ENCODE measurements at regions not wholly inside any gene's neighbourhood (a gene's known extent, or its start where the extent isn't known, plus 50 kb on each side); places are given as distances from the start of the nearest gene placed in this dataset.

DNA sequence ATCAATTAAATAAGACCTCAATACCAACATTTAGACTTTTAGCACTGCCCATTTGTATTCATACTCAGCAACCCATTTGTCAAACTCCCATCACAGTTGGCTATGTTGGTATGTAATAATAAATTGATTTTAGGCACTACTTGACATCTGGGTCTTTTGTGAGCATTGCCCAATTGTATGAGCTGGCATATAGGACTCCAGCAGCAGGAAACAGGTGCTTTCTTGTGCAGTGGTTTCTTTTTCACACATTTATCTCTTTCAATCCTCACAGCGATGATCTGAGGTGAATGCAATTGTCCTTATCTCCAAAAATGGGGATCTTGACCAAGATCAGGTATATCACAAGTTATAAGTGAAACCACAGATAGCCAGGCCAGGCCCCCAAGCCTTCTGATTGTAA is 96.9 kb upstream of the OXGR1 start:
- H3K9ac ChIP-seq (ENCODE audit: insufficient read depth, low read length), result no peak overlapping the region

DNA sequence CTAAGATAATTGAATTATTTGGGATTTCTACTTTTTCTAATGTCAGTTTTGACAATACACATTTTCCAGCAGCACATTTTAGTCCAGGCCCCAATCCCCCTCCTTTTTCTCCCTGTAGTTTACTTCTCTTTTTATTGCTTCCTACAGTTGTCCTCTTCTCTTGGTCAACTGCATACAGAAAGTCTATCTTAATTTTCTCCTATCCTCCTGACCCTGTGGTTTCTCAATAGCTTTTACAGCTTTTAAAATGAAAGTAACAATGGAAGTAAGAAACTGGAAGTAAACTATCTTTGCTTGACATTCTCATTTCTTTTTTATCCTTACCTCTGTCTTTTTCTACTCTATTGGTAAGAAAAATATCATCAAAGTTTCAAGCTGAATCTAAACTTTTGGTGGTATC is 106.5 kb upstream of the OXGR1 start:
- no peaks in the 10 kb centered on the region for H3K9me3 ChIP-seq (ENCODE audit: control insufficient read depth, insufficient read depth, low read depth, low read length)

More for the DNA sequence above, 96.9 kb upstream of the OXGR1 start:
- Histone ChIP-seq H3K4me2 (ENCODE audit: extremely low read depth, insufficient read depth, low read length) (no peak overlapping the region), H3K79me2 (ENCODE audit: control insufficient read depth, insufficient read depth, low read length) (no peaks in the 10 kb centered on the region), H3K9me3 (ENCODE audit: control insufficient read depth, insufficient read depth, low read depth, low read length) (no peaks in the 10 kb centered on the region), H3K27me3 (ENCODE audit: control insufficient read depth, insufficient read depth, low read length) (no peaks in the 10 kb centered on the region), H3K27ac (ENCODE audit: insufficient read depth, low read length) (no peak overlapping the region), H3K4me3 (replicated peaks in 1 of 4; ENCODE audit: control extremely low read depth in 1 of 4, insufficient read depth in 1 of 4, low read depth in 3 of 4, low read length in 4 of 4) (no peak overlapping the region), H2AFZ (ENCODE audit: low read length) (no peak overlapping the region), H3K36me3 (ENCODE audit: control insufficient read depth, insufficient read depth, low read length) (no peaks in the 10 kb centered on the region), H3K4me1 (ENCODE audit: control insufficient read depth, extremely low read depth, insufficient read depth, low read length) (no peaks in the 10 kb centered on the region), H4K20me1 (ENCODE audit: control insufficient read depth, extremely low read depth, insufficient read depth, low read length) (no peaks in the 10 kb centered on the region)
- no peak for DNase-seq (ENCODE audit: low read depth in 2 of 2)
- no peak for TF ChIP-seq EZH2 (IDR thresholded peaks at IDR 0.05; ENCODE audit: low read length, missing control alignments)
- TF ChIP-seq, protein P1, sequence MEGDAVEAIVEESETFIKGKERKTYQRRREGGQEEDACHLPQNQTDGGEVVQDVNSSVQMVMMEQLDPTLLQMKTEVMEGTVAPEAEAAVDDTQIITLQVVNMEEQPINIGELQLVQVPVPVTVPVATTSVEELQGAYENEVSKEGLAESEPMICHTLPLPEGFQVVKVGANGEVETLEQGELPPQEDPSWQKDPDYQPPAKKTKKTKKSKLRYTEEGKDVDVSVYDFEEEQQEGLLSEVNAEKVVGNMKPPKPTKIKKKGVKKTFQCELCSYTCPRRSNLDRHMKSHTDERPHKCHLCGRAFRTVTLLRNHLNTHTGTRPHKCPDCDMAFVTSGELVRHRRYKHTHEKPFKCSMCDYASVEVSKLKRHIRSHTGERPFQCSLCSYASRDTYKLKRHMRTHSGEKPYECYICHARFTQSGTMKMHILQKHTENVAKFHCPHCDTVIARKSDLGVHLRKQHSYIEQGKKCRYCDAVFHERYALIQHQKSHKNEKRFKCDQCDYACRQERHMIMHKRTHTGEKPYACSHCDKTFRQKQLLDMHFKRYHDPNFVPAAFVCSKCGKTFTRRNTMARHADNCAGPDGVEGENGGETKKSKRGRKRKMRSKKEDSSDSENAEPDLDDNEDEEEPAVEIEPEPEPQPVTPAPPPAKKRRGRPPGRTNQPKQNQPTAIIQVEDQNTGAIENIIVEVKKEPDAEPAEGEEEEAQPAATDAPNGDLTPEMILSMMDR (conservative IDR thresholded peaks at IDR 0.05 in 1 of 2, IDR thresholded peaks at IDR 0.05 in 1 of 2; ENCODE audit: low read depth in 1 of 2, low read length in 2 of 2), result no peak

DNA sequence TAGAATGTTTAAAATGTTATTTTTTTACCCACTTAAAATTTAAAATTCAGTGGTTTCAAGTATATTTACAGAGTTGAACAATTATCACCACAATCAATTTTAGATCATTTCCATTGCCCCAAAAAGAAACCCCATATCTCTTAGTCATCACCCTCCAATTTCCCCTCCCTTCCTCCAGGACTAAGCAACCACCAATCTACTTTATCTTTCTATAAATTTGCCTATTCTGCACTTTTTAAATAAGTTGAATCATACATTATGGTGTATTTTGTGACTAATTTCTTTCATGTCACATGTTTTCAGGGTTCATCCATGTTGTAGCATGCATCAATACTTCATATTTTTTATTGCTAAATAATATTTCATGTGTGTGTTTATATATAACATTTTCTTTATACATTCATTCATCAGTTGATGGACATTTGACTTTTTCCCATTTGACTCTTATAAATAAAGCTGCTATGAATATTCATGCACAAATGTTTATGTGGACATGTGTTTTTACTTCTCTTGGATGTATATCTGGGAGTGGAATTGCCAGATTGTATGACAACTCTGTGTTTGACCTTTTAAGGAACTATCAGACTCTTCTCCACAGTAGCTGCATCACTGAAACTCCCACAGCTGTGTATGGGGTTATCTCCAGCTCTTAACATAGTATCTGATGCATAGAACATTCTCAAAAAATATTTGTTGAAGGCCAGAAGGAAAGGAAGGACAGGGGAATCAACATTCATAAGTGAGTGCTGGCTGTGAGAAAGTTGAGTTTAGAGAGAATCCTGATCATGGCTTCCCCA is 107.8 kb upstream of the OXGR1 start:
- no peak for DNase-seq (ENCODE audit: low read depth in 2 of 2)

More for the DNA sequence above, 106.5 kb upstream of the OXGR1 start:
- DNase-seq (ENCODE audit: low read depth in 2 of 2), result no peak
- no peak overlapping the region for H3K27ac ChIP-seq (ENCODE audit: insufficient read depth, low read length)
- no peak overlapping the region for H3K4me3 ChIP-seq (replicated peaks in 1 of 4; ENCODE audit: control extremely low read depth in 1 of 4, insufficient read depth in 1 of 4, low read depth in 3 of 4, low read length in 4 of 4)
- H2AFZ ChIP-seq (ENCODE audit: low read length), result no peak overlapping the region
- no peak for TF ChIP-seq EZH2 (IDR thresholded peaks at IDR 0.05; ENCODE audit: low read length, missing control alignments)
- TF ChIP-seq, protein P1 (conservative IDR thresholded peaks at IDR 0.05 in 1 of 2, IDR thresholded peaks at IDR 0.05 in 1 of 2; ENCODE audit: low read depth in 1 of 2, low read length in 2 of 2), result no peak
- H3K36me3 ChIP-seq (ENCODE audit: control insufficient read depth, insufficient read depth, low read length), result no peaks in the 10 kb centered on the region
- H3K4me2 ChIP-seq (ENCODE audit: extremely low read depth, insufficient read depth, low read length), result no peak overlapping the region
- H3K4me1 ChIP-seq (ENCODE audit: control insufficient read depth, extremely low read depth, insufficient read depth, low read length), result no peaks in the 10 kb centered on the region
- no peaks in the 10 kb centered on the region for H3K27me3 ChIP-seq (ENCODE audit: control insufficient read depth, insufficient read depth, low read length)
- H3K9ac ChIP-seq (ENCODE audit: insufficient read depth, low read length), result no peak overlapping the region
- H4K20me1 ChIP-seq (ENCODE audit: control insufficient read depth, extremely low read depth, insufficient read depth, low read length), result no peaks in the 10 kb centered on the region
- no peaks in the 10 kb centered on the region for H3K79me2 ChIP-seq (ENCODE audit: control insufficient read depth, insufficient read depth, low read length)

More for the DNA sequence above, 107.8 kb upstream of the OXGR1 start:
- no peaks in the 10 kb centered on the region for H3K79me2 ChIP-seq (ENCODE audit: control insufficient read depth, insufficient read depth, low read length)
- H3K27me3 ChIP-seq (ENCODE audit: control insufficient read depth, insufficient read depth, low read length), result no peaks in the 10 kb centered on the region
- no peaks in the 10 kb centered on the region for H3K9me3 ChIP-seq (ENCODE audit: control insufficient read depth, insufficient read depth, low read depth, low read length)
- no peak for TF ChIP-seq EZH2 (IDR thresholded peaks at IDR 0.05; ENCODE audit: low read length, missing control alignments)
- TF ChIP-seq, protein P1 (conservative IDR thresholded peaks at IDR 0.05 in 1 of 2, IDR thresholded peaks at IDR 0.05 in 1 of 2; ENCODE audit: low read depth in 1 of 2, low read length in 2 of 2), result no peak
- no peak overlapping the region for H3K4me3 ChIP-seq (replicated peaks in 1 of 4; ENCODE audit: control extremely low read depth in 1 of 4, insufficient read depth in 1 of 4, low read depth in 3 of 4, low read length in 4 of 4)
- H3K4me2 ChIP-seq (ENCODE audit: extremely low read depth, insufficient read depth, low read length), result no peak overlapping the region
- H2AFZ ChIP-seq (ENCODE audit: low read length), result no peak overlapping the region
- H3K27ac ChIP-seq (ENCODE audit: insufficient read depth, low read length), result no peak overlapping the region
- no peaks in the 10 kb centered on the region for H3K4me1 ChIP-seq (ENCODE audit: control insufficient read depth, extremely low read depth, insufficient read depth, low read length)
- no peaks in the 10 kb centered on the region for H3K36me3 ChIP-seq (ENCODE audit: control insufficient read depth, insufficient read depth, low read length)
- no peaks in the 10 kb centered on the region for H4K20me1 ChIP-seq (ENCODE audit: control insufficient read depth, extremely low read depth, insufficient read depth, low read length)
- no peak overlapping the region for H3K9ac ChIP-seq (ENCODE audit: insufficient read depth, low read length)

Data from fibroblast of lung (primary cell).